H1 (cell line): ENCODE measurements at regions not wholly inside any gene's neighbourhood (a gene's known extent, or its start where the extent isn't known, plus 50 kb on each side); places are given as distances from the start of the nearest gene placed in this dataset.

Source experiments
- CTCF ChIA-PET: fragments of 300-600 bp; sonication (Branson Sonifier 250); formaldehyde crosslinking; loops from one replicate; lab custom pipeline; 2021; ENCODE audit not compliant: partially characterized antibody; lab: Charles Lee
- POLR2A ChIA-PET: fragments of 300-600 bp; sonication (Branson Sonifier 250); formaldehyde crosslinking; loops from one replicate; lab custom pipeline; 2021; ENCODE audit warnings: inconsistent platforms; ENCODE audit not compliant: partially characterized antibody; lab: Charles Lee
- DNase-seq, 2 experiments: peaks; one replicate each; pipeline versions ENCODE4 v3.0.0 to v3.0.0-alpha.2; 2010 to 2022; ENCODE audit warnings: low spot score in 2 of 2, low read depth in 1 of 2, mixed read lengths in 1 of 2
- FAIRE-seq: peaks from 2 replicates; lab custom pipeline; 2011; peaks lifted over from hg19 to GRCh38; lab: Jason Lieb, UNC
- H2AFZ ChIP-seq: 2 replicates; pipeline ENCODE4 v1.8.1; 2012; ENCODE audit warnings: low read length, inconsistent platforms
- H2AK5ac ChIP-seq: 2 replicates; pipeline ENCODE4 v1.6.1; 2013; ENCODE audit warnings: low read depth, low read length
- H2BK120ac ChIP-seq: replicated peaks from 2 replicates; pipeline ENCODE3; 2013; ENCODE audit warnings: low read depth, low read length, inconsistent platforms
- H2BK12ac ChIP-seq: 2 replicates; pipeline ENCODE4 v1.6.1; 2013; ENCODE audit warnings: low read depth, low read length
- H2BK15ac ChIP-seq: 2 replicates; pipeline ENCODE4 v1.6.1; 2013; ENCODE audit warnings: low read length
- H2BK20ac ChIP-seq: 2 replicates; pipeline ENCODE4 v1.6.1; 2013; ENCODE audit warnings: low read length
- H2BK5ac ChIP-seq: 2 replicates; pipeline ENCODE4 v1.6.1; 2013; ENCODE audit warnings: low read depth, low read length
- H3K14ac ChIP-seq: 2 replicates; pipeline ENCODE4 v1.6.1; 2013; ENCODE audit warnings: inconsistent platforms; ENCODE audit not compliant: insufficient read length
- H3K18ac ChIP-seq: 2 replicates; pipeline ENCODE4 v1.6.1; 2013; ENCODE audit warnings: low read length; ENCODE audit errors: extremely low read depth
- H3K23ac ChIP-seq: 2 replicates; pipeline ENCODE4 v1.6.1; 2013; ENCODE audit warnings: inconsistent platforms; ENCODE audit not compliant: insufficient read length
- H3K23me2 ChIP-seq: 2 replicates; pipeline ENCODE4 v1.6.1; 2013; ENCODE audit warnings: low read depth, low read length
- H3K27ac ChIP-seq: 2 replicates; pipeline ENCODE4 v1.6.1; 2011; ENCODE audit warnings: low read depth, low read length, inconsistent platforms
- H3K27me3 ChIP-seq, 4 experiments: replicated peaks in 1 of 4; 1 replicate in 1 of 4; 2 replicates in 3 of 4; pipeline versions ENCODE4 v1.6.1 to v1.8.1; 2011 to 2013; ENCODE audit warnings: low read length in 3 of 4, mild to moderate bottlenecking in 3 of 4, inconsistent platforms in 2 of 4, mixed read lengths in 2 of 4, moderate library complexity in 1 of 4; ENCODE audit not compliant: control insufficient read depth in 3 of 4, insufficient read depth in 3 of 4; ENCODE audit errors: extremely low read depth in 1 of 4
- H3K36me3 ChIP-seq, 4 experiments: 2 replicates each; pipeline versions ENCODE4 v1.6.1 to v1.8.1; 2011 to 2013; ENCODE audit warnings: mild to moderate bottlenecking in 4 of 4, low read length in 3 of 4, moderate library complexity in 2 of 4, control low read depth in 1 of 4, inconsistent platforms in 1 of 4; ENCODE audit not compliant: insufficient read depth in 4 of 4, control insufficient read depth in 2 of 4
- H3K4ac ChIP-seq: replicated peaks from 2 replicates; pipeline ENCODE3; 2013; ENCODE audit warnings: low read length, low read depth, mixed read lengths, inconsistent platforms; ENCODE audit not compliant: insufficient read length
- H3K4me1 ChIP-seq, 4 experiments: replicated peaks in 1 of 4; 1 replicate in 1 of 4; 2 replicates in 3 of 4; pipeline versions ENCODE4 v1.6.1 to v1.8.1; 2011 to 2013; ENCODE audit warnings: low read length in 3 of 4, inconsistent platforms in 2 of 4, mixed read lengths in 1 of 4; ENCODE audit not compliant: insufficient read depth in 4 of 4, control insufficient read depth in 3 of 4
- H3K4me2 ChIP-seq, 2 experiments: 2 replicates each; pipeline versions ENCODE4 v1.6.1 to v1.8.1; 2011 to 2013; ENCODE audit warnings: low read depth in 2 of 2, low read length in 2 of 2, control low read depth in 1 of 2, inconsistent platforms in 1 of 2, mild to moderate bottlenecking in 1 of 2; ENCODE audit not compliant: insufficient read depth in 1 of 2
- H3K4me3 ChIP-seq, 4 experiments: fragments of 200-600, 300-600 bp in 1 of 4; sonication (generic), shearing (Covaris generic), sonication (Bioruptor Twin) in 1 of 4; 2 replicates each; pipeline versions ENCODE4 v1.5.1 to v1.8.1; 2011 to 2016; ENCODE audit warnings: low read length in 4 of 4, low read depth in 3 of 4, control low read depth in 2 of 4, inconsistent platforms in 2 of 4, mild to moderate bottlenecking in 2 of 4, mixed read lengths in 1 of 4, moderate library complexity in 1 of 4; ENCODE audit not compliant: insufficient read depth in 2 of 4; ENCODE audit errors: extremely low read depth in 1 of 4
- H3K56ac ChIP-seq: replicated peaks from 2 replicates; pipeline ENCODE3; 2013; ENCODE audit warnings: low read depth, mild to moderate bottlenecking, mixed read lengths, low read length, inconsistent platforms; ENCODE audit not compliant: insufficient read length
- H3K79me1 ChIP-seq: 2 replicates; pipeline ENCODE4 v1.6.1; 2013; ENCODE audit warnings: low read depth, low read length, control low read depth
- H3K79me2 ChIP-seq, 2 experiments: 2 replicates each; pipeline versions ENCODE4 v1.6.1 to v1.8.1; 2012 to 2013; ENCODE audit warnings: low read length in 2 of 2, mild to moderate bottlenecking in 2 of 2, inconsistent platforms in 1 of 2; ENCODE audit not compliant: insufficient read depth in 2 of 2, control insufficient read depth in 1 of 2
- H3K9ac ChIP-seq, 4 experiments: replicated peaks in 1 of 4; 1 replicate in 1 of 4; 2 replicates in 3 of 4; pipeline versions ENCODE4 v1.6.1 to v1.8.1; 2011 to 2013; ENCODE audit warnings: low read depth in 3 of 4, low read length in 3 of 4, control low read depth in 2 of 4, mild to moderate bottlenecking in 2 of 4, moderate library complexity in 2 of 4, inconsistent platforms in 1 of 4; ENCODE audit errors: extremely low read depth in 1 of 4
- H3K9me3 ChIP-seq, 2 experiments: 2 replicates each; pipeline versions ENCODE4 v1.6.1 to v1.8.1; 2012 to 2013; ENCODE audit warnings: mild to moderate bottlenecking in 2 of 2, moderate library complexity in 2 of 2, control low read depth in 1 of 2, inconsistent platforms in 1 of 2, low read depth in 1 of 2, low read length in 1 of 2, mixed read lengths in 1 of 2; ENCODE audit not compliant: insufficient read depth in 2 of 2
- H4K20me1 ChIP-seq, 2 experiments: replicated peaks in 1 of 2; 2 replicates each; pipeline versions ENCODE3 to v1.8.1; 2011 to 2013; ENCODE audit warnings: inconsistent platforms in 2 of 2, low read length in 2 of 2, mild to moderate bottlenecking in 1 of 2; ENCODE audit not compliant: insufficient read depth in 2 of 2, control insufficient read depth in 1 of 2
- H4K5ac ChIP-seq: 2 replicates; pipeline ENCODE4 v1.6.1; 2013; ENCODE audit warnings: low read length, low read depth, mixed read lengths, inconsistent platforms; ENCODE audit not compliant: insufficient read length
- H4K8ac ChIP-seq: 2 replicates; pipeline ENCODE4 v1.8.0; 2013; ENCODE audit warnings: mild to moderate bottlenecking, moderate library complexity, low read length, inconsistent platforms; ENCODE audit not compliant: insufficient read depth; ENCODE audit errors: extremely low read depth
- H4K91ac ChIP-seq: replicated peaks from 2 replicates; pipeline ENCODE3; 2013; ENCODE audit warnings: low read length, mixed read lengths, inconsistent platforms; ENCODE audit not compliant: insufficient read length
- NANOG ChIP-seq: IDR thresholded peaks from 2 replicates; pipeline ENCODE4 v1.6.1; 2011; ENCODE audit warnings: low read length, low read depth, mild to moderate bottlenecking, inconsistent platforms; ENCODE audit not compliant: insufficient read depth, poor library complexity, severe bottlenecking
- SIRT6 ChIP-seq: IDR thresholded peaks from one replicate; pipeline ENCODE4 v1.7.1; 2012; ENCODE audit warnings: low read length, inconsistent platforms
- SIX5 ChIP-seq: IDR thresholded peaks from 2 replicates; pipeline ENCODE4 v1.6.1; 2011; ENCODE audit warnings: mild to moderate bottlenecking, low read depth, low read length
- ZNF274 ChIP-seq: IDR thresholded peaks from 2 replicates; pipeline ENCODE4 v1.7.0; 2012; ENCODE audit warnings: low read length, borderline replicate concordance; ENCODE audit errors: extremely low read depth
- WGBS, 2 experiments: shearing (Covaris generic) in 1 of 2; methylation state at CpG; one replicate each; pipeline versions ENCODE4 v1.1.6 to v1.1.7; 2013 to 2015; ENCODE audit warnings: low lambda C conversion rate in 2 of 2, mixed read lengths in 2 of 2, inconsistent platforms in 1 of 2, low coverage in 1 of 2, missing lambda C conversion rate in 1 of 2; ENCODE audit not compliant: insufficient replicate concordance in 2 of 2, insufficient coverage in 1 of 2, insufficient read length in 1 of 2; ENCODE audit errors: extremely low coverage in 1 of 2, missing lambda C conversion rate in 1 of 2; 5-methylcytosine and 5-hydroxymethylcytosine counted together

DNA sequence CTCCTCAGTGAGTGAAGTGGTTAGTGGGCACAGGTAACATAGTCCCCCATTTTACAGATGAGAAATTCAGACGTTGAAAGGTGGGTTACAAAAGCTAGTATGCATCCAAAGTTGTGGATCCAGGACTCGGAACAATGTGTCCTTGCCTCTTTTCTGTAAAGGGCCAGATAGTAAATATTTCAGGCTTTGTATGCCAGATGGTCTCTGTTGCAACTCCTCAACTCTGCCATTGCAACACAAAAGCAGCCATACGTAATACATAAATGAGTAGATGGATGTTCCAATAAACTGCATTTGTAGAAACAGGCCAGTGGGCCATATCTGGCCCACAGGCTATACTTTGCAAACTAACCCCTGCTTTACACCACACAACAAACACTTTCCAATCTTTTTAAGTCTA, 166.6 kb upstream of the PKDCC start:
- Histone ChIP-seq H3K27me3 (no peaks in the 10 kb centered on the region), H4K20me1 (no peaks in the 10 kb centered on the region), H3K79me2 (no peaks in the 10 kb centered on the region), H4K5ac (no peak overlapping the region), H4K8ac (no peak overlapping the region), H3K9ac (no peak overlapping the region), H3K27ac (no peak overlapping the region), H2BK12ac (no peak overlapping the region), H3K4me2 (no peak overlapping the region), H3K18ac (no peak overlapping the region), H3K9me3 (no peaks in the 10 kb centered on the region), H3K23me2 (no peaks in the 10 kb centered on the region), H2BK20ac (no peak overlapping the region), H2AFZ (no peak overlapping the region), H4K91ac (no peak overlapping the region), H3K4me3 (no peak overlapping the region), H3K36me3 (no peaks in the 10 kb centered on the region), H2AK5ac (no peak overlapping the region), H3K79me1 (no peaks in the 10 kb centered on the region), H2BK5ac (no peak overlapping the region), H2BK15ac (no peak overlapping the region), H3K14ac (no peak overlapping the region), H3K4ac (no peak overlapping the region), H3K56ac (no peak overlapping the region), H3K23ac (no peak overlapping the region), H3K4me1 (peaks cover 0 to 7% (median 1%) of the 10 kb centered on the region in 4 experiments; a peak in 2 of 7 replicates), H2BK120ac (no peak overlapping the region)
- ChIA-PET POLR2A (interaction anchor here (1.1 kb wide), 1 partner anchor 46 kb away, joined by 3 read pairs; no protein-coding TSS in a partner anchor), CTCF (interaction anchor here (0.7 to 20.1 kb wide), 7 partner anchors 10 to 198 kb away, joined by 3 to 890 read pairs (median 7); no protein-coding TSS in a partner anchor)
- FAIRE-seq (no peak), DNase-seq (no peak)
- WGBS, 2 experiments: 90% methylated on average over 3 of the region's 3 CpGs; no CpG with 5 or more reads in 1 of the 2 experiments
- TF ChIP-seq SIRT6 (no peak), NANOG (no peak), SIX5 (no peak), ZNF274 (no peak)
